ENCODE measurements at regions not wholly inside any gene's neighbourhood (a gene's known extent, or its start where the extent isn't known, plus 50 kb on each side); places are given as distances from the start of the nearest gene placed in this dataset.

GRCh38 chr6:14932485-14933182 lies 313.2 kb upstream of the JARID2 start:
- TF ChIP-seq ZBTB44 (tag by site-specific recombination; IDR thresholded peaks at IDR 0.05) (no peak), CTCF (tag by site-specific recombination; IDR thresholded peaks at IDR 0.05) (no peak), BCL11A (tag by site-specific recombination; IDR thresholded peaks at IDR 0.05; ENCODE audit: low read depth) (no peak), REST (tag by site-specific recombination; IDR thresholded peaks at IDR 0.05) (no peak), ZNF223 (tag by site-specific recombination; IDR thresholded peaks at IDR 0.05) (no peak), ZNF121 (tag by site-specific recombination; IDR thresholded peaks at IDR 0.05) (no peak), ZNF184 (tag by site-specific recombination; IDR thresholded peaks at IDR 0.05) (no peak), YY1 (tag by site-specific recombination; IDR thresholded peaks at IDR 0.05) (no peak), EGR2 (tag by site-specific recombination; IDR thresholded peaks at IDR 0.05; ENCODE audit: low read depth) (no peak)
